ENCODE measurements at regions not wholly inside any gene's neighbourhood (a gene's known extent, or its start where the extent isn't known, plus 50 kb on each side); places are given as distances from the start of the nearest gene placed in this dataset.
A peak's percentile ranks its signal among the peaks of the same experiment; 100 is the strongest.

DNA sequence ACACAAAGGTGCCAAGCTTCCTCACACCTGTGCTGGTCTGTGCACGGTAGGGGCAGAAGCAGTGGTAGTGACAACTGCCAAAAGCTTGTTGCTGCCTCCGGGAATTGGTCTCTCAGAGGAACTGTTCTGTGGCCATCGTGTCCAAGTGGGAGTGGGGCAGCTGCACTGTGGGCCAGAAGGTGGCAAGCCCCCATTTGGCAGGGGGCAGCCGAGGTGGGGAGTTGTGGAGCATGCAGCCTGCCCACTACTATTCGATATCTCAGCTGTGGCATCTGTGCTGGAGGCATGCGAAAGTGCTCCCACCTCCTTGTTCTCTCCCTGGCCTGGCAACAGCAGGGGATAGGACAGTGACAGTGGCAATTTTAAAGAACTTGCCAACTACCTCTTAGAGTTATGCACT, 192.8 kb downstream of the TBX22 start:
- Mint-ChIP-seq H3K4me3 (ENCODE audit: low read depth) (no peak overlapping the region), H3K27ac (no peak overlapping the region), H3K4me1 (ENCODE audit: low read depth) (no peaks in the 10 kb centered on the region), H3K27me3 (no peaks in the 10 kb centered on the region), H3K9me3 (ENCODE audit: low read depth) (peaks cover 35% of the 10 kb centered on the region), H3K36me3 (ENCODE audit: insufficient read depth) (no peaks in the 10 kb centered on the region)
- TF ChIP-seq, protein P1, sequence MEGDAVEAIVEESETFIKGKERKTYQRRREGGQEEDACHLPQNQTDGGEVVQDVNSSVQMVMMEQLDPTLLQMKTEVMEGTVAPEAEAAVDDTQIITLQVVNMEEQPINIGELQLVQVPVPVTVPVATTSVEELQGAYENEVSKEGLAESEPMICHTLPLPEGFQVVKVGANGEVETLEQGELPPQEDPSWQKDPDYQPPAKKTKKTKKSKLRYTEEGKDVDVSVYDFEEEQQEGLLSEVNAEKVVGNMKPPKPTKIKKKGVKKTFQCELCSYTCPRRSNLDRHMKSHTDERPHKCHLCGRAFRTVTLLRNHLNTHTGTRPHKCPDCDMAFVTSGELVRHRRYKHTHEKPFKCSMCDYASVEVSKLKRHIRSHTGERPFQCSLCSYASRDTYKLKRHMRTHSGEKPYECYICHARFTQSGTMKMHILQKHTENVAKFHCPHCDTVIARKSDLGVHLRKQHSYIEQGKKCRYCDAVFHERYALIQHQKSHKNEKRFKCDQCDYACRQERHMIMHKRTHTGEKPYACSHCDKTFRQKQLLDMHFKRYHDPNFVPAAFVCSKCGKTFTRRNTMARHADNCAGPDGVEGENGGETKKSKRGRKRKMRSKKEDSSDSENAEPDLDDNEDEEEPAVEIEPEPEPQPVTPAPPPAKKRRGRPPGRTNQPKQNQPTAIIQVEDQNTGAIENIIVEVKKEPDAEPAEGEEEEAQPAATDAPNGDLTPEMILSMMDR (IDR thresholded peaks at IDR 0.05; ENCODE audit: unreplicated experiment): no peak
- DNase-seq (ENCODE audit: low spot score, unreplicated experiment): no peak

DNA sequence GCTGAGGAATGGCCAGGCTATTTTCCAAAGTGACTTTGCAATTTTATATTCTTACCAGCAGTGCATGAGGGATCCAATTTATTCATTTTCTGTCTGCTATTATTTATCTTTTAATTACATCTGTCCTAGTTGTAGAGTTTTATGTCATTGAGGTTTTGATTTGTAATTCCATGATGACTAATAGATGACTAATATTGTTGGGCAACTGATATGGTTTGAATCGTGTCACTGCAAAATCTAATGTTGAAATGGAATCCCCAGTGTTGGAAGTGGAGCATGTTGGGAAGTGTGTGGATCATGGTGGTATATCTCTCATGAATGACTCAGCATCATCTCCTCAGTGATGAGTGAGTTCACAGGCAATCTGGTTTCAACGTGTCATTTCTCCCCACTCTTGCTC, 201.5 kb downstream of the TBX22 start:
- Mint-ChIP-seq H3K4me3 (ENCODE audit: low read depth) (no peak overlapping the region), H3K4me1 (ENCODE audit: low read depth) (no peaks in the 10 kb centered on the region), H3K9me3 (ENCODE audit: low read depth) (peaks cover 54% of the 10 kb centered on the region), H3K36me3 (ENCODE audit: insufficient read depth) (no peaks in the 10 kb centered on the region), H3K27me3 (no peaks in the 10 kb centered on the region), H3K27ac (no peak overlapping the region)
- no peak for DNase-seq (ENCODE audit: low spot score, unreplicated experiment)
- TF ChIP-seq, protein P1 (IDR thresholded peaks at IDR 0.05; ENCODE audit: unreplicated experiment): no peak

DNA sequence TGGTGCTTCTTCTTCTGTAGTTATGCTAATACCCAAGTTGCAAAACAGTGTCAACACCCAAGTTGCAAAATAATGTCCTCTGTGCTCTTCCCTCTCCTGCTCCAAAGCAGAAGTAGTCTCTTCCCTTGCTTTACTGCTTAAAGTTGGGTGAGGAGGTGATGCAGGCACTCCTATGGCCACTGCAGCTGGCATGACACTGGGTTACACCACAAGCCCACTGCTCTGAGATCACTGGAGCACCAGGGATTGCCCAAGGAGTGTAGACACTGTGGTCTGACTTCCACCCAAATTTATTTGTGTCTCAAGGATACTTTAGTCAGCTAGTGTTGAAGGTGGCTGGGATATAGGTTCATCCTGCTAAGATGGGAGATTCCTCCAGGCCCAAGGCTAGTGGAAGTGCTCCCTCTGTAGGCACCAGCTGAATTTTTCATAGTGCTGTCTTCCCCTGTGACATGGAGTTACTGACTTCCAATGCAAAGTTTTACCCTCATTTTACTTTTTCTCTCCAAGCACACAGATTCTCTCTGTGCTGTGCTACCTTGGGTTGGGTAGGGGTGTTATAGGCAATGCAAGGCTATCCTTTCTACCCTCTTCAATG, 196.2 kb upstream of the TENT5D start:
- no peak for DNase-seq (ENCODE audit: low spot score, unreplicated experiment)
- TF ChIP-seq, protein P1 (IDR thresholded peaks at IDR 0.05; ENCODE audit: unreplicated experiment): no peak
- H3K27ac Mint-ChIP-seq: no peak overlapping the region
- H3K27me3 Mint-ChIP-seq: no peaks in the 10 kb centered on the region
- no peaks in the 10 kb centered on the region for H3K4me1 Mint-ChIP-seq (ENCODE audit: low read depth)
- H3K9me3 Mint-ChIP-seq (ENCODE audit: low read depth): peaks cover 44% of the 10 kb centered on the region
- no peak overlapping the region for H3K4me3 Mint-ChIP-seq (ENCODE audit: low read depth)
- no peaks in the 10 kb centered on the region for H3K36me3 Mint-ChIP-seq (ENCODE audit: insufficient read depth)

DNA sequence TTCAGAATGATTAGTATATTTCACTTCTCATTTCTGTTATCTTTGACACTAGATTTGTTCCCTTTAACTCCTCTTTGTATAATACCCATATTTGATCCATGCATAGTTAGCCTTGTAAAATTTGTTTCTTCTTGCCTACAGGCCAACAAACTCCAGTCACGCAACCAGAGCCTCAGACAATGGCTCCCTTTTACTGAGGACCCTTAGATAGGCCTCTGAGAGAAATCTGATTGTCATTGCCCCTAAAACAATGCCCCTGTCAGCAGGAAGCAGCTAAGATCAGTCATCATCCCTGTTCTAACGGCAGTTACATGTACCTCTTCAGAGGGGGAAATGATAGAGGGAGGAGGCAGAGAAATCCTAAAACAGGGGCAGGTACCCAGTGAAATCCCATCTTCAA, 190.6 kb upstream of the TENT5D start:
- TF ChIP-seq, protein P1 (IDR thresholded peaks at IDR 0.05; ENCODE audit: unreplicated experiment): no peak
- DNase-seq (ENCODE audit: low spot score, unreplicated experiment): no peak
- Mint-ChIP-seq H3K4me1 (ENCODE audit: low read depth) (no peaks in the 10 kb centered on the region), H3K9me3 (ENCODE audit: low read depth) (peaks cover 30% of the 10 kb centered on the region), H3K4me3 (ENCODE audit: low read depth) (no peak overlapping the region), H3K27me3 (no peaks in the 10 kb centered on the region), H3K27ac (no peak overlapping the region), H3K36me3 (ENCODE audit: insufficient read depth) (no peaks in the 10 kb centered on the region)

DNA sequence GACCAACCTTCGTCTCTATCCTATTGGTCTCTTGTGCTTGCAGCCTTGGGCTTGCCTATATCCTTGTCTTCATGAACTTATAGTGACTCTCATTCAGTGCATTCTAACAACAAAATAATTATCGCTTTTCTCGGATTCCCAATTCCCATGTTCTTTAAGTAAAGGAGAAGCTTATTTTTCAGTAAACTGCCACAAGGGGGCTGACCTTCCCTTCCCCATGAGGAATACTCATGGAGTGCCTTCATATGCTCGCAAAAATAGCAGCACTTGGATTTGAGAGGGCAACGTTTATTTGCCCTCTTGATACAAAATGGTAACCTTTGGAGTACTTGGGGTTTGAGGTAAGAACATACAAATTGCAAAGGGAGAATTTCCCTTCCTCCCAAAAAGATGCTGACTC, 183.2 kb upstream of the TENT5D start:
- H3K9me3 Mint-ChIP-seq (ENCODE audit: low read depth): peaks cover 25% of the 10 kb centered on the region
- TF ChIP-seq, protein P1 (IDR thresholded peaks at IDR 0.05; ENCODE audit: unreplicated experiment): peak; percentile 30
- H3K27me3 Mint-ChIP-seq: no peaks in the 10 kb centered on the region
- H3K4me3 Mint-ChIP-seq (ENCODE audit: low read depth): no peak overlapping the region
- DNase-seq (ENCODE audit: low spot score, unreplicated experiment): no peak
- no peak overlapping the region for H3K27ac Mint-ChIP-seq
- no peaks in the 10 kb centered on the region for H3K4me1 Mint-ChIP-seq (ENCODE audit: low read depth)
- no peaks in the 10 kb centered on the region for H3K36me3 Mint-ChIP-seq (ENCODE audit: insufficient read depth)

Data from progenitor cell of endocrine pancreas (in vitro differentiated cells).